ENCODE measurements at regions not wholly inside any gene's neighbourhood (a gene's known extent, or its start where the extent isn't known, plus 50 kb on each side); places are given as distances from the start of the nearest gene placed in this dataset.
"Not testable (repeated sequence)": the region's sequence is repeated elsewhere in the genome, so short reads cannot be mapped to it uniquely, and the experiment has no call there.

- no peak for DNase-seq
Observed at GRCh38 chr1:58936973-58937372, 153.1 kb upstream of the JUN start.

GRCh38 chr1:58939146-58939545 lies 155.3 kb upstream of the JUN start:
- no peak for DNase-seq

GRCh38 chr1:58939666-58940370 lies 156.0 kb upstream of the JUN start:
- no peak for DNase-seq

- no peak for DNase-seq
Observed at GRCh38 chr1:58941471-58942289, 157.8 kb upstream of the JUN start.

GRCh38 chr1:58942759-58943191 lies 158.9 kb upstream of the JUN start:
- no peak for DNase-seq

GRCh38 chr1:58943776-58944175 lies 159.9 kb upstream of the JUN start:
- no peak for DNase-seq

- no peak for DNase-seq
Observed at GRCh38 chr1:58944439-58944838, 160.6 kb upstream of the JUN start.

- DNase-seq: no peak
Observed at GRCh38 chr1:58946390-58946789, 162.5 kb upstream of the JUN start.

GRCh38 chr1:58948671-58949070 lies 164.8 kb upstream of the JUN start:
- DNase-seq: no peak

- no peak for DNase-seq
Observed at GRCh38 chr1:58949551-58950220, 165.8 kb upstream of the JUN start.

GRCh38 chr1:58950897-58951296 lies 167.1 kb upstream of the JUN start:
- DNase-seq: no peak

GRCh38 chr1:58953951-58954350 lies 170.1 kb upstream of the JUN start:
- not testable (repeated sequence) for DNase-seq

GRCh38 chr1:58963287-58963686 lies 179.4 kb upstream of the JUN start:
- DNase-seq: not testable (repeated sequence)

- peak; percentile 23 for DNase-seq
Observed at GRCh38 chr1:58964428-58964827, 180.6 kb upstream of the JUN start.

GRCh38 chr1:58964880-58965279 lies 181.0 kb upstream of the JUN start:
- DNase-seq: no peak

GRCh38 chr1:58966103-58966916 lies 182.5 kb upstream of the JUN start:
- DNase-seq: no peak

GRCh38 chr1:58966917-58967740 lies 183.3 kb upstream of the JUN start:
- DNase-seq: no peak

- DNase-seq: no peak
Observed at GRCh38 chr1:58968360-58968952, 184.6 kb upstream of the JUN start.

GRCh38 chr1:58969176-58969575 lies 185.3 kb upstream of the JUN start:
- DNase-seq: not testable (repeated sequence)

- DNase-seq: no peak
Observed at GRCh38 chr1:58971629-58972140, 187.8 kb upstream of the JUN start.

- no peak for DNase-seq
Observed at GRCh38 chr1:58975888-58976287, 192.0 kb upstream of the JUN start.

All from NCI-H774 (cell line).